Fibroblast of pulmonary artery (primary cell): ENCODE measurements at regions not wholly inside any gene's neighbourhood (a gene's known extent, or its start where the extent isn't known, plus 50 kb on each side); places are given as distances from the start of the nearest gene placed in this dataset.

Source experiments
- DNase-seq: peaks from one replicate; pipeline ENCODE4 v3.0.0-alpha.2; 2010; ENCODE audit warnings: low read depth
- H3K4me3 ChIP-seq: replicated peaks from 2 replicates; pipeline ENCODE4 v1.5.1; 2011; ENCODE audit warnings: low read depth, mild to moderate bottlenecking, control low read depth, low read length, moderate library complexity
- TF ChIP-seq, protein P1 (sequence below): IDR thresholded peaks from 2 replicates; pipeline ENCODE4 v1.5.1; 2011; ENCODE audit warnings: mild to moderate bottlenecking, control low read depth, low read length, inconsistent platforms; ENCODE audit errors: missing control alignments

DNA sequence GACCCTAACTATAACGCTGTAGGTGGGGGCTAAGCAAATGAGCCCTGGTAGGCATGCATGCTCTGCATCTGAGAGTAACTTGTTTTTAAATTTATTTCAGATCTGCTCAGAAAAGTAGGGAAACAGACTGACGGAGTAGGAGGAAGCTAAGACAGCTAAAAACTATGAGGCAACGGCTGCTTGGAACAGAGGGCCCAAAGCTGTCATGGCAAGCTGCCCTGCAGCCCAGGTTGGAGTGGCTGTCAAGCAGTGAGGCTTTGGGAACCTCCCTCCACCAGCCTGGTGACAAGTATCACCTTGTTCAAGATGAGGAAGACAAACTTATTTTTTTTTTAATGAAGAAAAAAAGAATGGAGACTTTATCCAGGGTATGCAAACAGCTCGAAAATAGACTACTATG lies 439.8 kb downstream of the NLGN4X start:
- TF ChIP-seq, protein P1, sequence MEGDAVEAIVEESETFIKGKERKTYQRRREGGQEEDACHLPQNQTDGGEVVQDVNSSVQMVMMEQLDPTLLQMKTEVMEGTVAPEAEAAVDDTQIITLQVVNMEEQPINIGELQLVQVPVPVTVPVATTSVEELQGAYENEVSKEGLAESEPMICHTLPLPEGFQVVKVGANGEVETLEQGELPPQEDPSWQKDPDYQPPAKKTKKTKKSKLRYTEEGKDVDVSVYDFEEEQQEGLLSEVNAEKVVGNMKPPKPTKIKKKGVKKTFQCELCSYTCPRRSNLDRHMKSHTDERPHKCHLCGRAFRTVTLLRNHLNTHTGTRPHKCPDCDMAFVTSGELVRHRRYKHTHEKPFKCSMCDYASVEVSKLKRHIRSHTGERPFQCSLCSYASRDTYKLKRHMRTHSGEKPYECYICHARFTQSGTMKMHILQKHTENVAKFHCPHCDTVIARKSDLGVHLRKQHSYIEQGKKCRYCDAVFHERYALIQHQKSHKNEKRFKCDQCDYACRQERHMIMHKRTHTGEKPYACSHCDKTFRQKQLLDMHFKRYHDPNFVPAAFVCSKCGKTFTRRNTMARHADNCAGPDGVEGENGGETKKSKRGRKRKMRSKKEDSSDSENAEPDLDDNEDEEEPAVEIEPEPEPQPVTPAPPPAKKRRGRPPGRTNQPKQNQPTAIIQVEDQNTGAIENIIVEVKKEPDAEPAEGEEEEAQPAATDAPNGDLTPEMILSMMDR = no peak
- no peak for DNase-seq
- H3K4me3 ChIP-seq = no peak overlapping the region

GRCh38 chrX:5780821-5781220 lies 447.8 kb downstream of the NLGN4X start:
- no peak for DNase-seq
- H3K4me3 ChIP-seq = no peak overlapping the region
- TF ChIP-seq, protein P1 = no peak

- TF ChIP-seq, protein P1 = no peak
- no peak overlapping the region for H3K4me3 ChIP-seq
- no peak for DNase-seq
These were observed 452.7 kb downstream of the NLGN4X start for GRCh38 chrX:5775846-5776430.

DNA sequence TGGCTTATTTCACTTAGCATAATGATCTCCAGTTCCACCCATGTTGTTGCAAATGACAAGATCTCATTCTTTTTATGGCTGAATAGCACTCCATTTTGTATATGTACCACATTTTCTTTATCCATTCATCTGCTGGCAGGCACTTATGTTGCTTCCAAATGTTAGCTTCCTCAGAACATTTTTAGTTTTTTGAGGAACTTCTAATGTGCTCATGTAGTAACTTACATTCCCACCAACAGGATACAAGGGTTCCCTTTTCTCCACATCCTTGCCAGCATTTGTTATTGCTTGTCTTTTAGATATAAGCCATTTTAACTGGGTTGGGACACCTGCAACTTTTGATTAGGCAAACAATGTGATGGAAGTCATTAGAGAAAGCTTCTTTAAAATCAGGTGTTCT lies 454.2 kb downstream of the NLGN4X start:
- H3K4me3 ChIP-seq = no peak overlapping the region
- no peak for DNase-seq
- TF ChIP-seq, protein P1 = no peak

- no peak for DNase-seq
- H3K4me3 ChIP-seq = no peak overlapping the region
- TF ChIP-seq, protein P1 = no peak
These were observed 457.2 kb downstream of the NLGN4X start for GRCh38 chrX:5771441-5771840.

DNA sequence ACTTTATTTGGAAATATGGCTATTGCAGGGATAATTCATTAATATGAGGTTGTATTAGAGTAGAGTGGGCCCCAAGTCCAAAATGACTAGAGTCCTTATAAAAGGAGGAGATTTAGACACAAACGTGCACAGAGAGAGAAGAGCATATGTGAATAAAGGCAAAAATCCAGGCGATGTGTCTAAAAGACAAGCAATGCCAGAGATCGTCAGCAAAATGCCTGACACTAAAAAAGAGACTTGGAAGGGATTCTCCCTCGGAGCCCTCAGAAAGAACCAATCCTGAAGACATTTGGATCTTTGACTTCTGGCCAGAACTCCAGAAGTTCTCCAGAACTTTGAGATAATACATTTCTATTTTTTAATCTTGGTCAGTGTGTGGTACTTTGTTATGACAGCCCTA lies 472.1 kb downstream of the NLGN4X start:
- no peak for DNase-seq
- H3K4me3 ChIP-seq = no peak overlapping the region
- TF ChIP-seq, protein P1 = no peak

DNA sequence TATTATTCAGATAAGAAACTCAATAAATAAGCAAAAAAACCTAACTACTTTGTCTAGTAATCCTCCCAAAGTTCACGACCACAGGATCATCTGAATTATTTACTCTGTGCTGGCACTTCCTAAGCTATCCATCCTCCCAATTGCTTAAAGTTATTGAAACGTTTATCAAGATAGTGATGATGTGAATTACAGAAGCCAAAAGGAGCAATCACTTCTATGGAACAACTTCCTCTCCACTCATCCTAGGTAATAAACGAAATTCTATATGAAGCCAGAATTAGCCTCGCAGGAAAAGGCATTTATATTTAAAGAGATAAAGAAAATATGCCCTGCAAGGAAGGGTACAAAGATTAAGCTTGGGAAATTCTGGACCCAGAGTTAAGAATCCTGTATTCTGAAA lies 475.4 kb downstream of the NLGN4X start:
- TF ChIP-seq, protein P1 = no peak
- H3K4me3 ChIP-seq = no peak overlapping the region
- no peak for DNase-seq
